ENCODE measurements at regions not wholly inside any gene's neighbourhood (a gene's known extent, or its start where the extent isn't known, plus 50 kb on each side); places are given as distances from the start of the nearest gene placed in this dataset.

- no peak for TF ChIP-seq CBX5 (IDR thresholded peaks at IDR 0.05; ENCODE audit: low read depth, low read length)
- TF ChIP-seq CTCF (IDR thresholded peaks at IDR 0.05; ENCODE audit: control extremely low read depth in 1 of 3, insufficient read depth in 1 of 3, low read depth in 1 of 3, low read length in 3 of 3) = no peak
- no peak for TF ChIP-seq JUND (IDR thresholded peaks at IDR 0.05; ENCODE audit: low read length)
- TF ChIP-seq ZNF274 (IDR thresholded peaks at IDR 0.05; ENCODE audit: borderline replicate concordance, extremely low read depth, low read length) = no peak
- no peak for TF ChIP-seq YY1 (IDR thresholded peaks at IDR 0.05; ENCODE audit: low read depth, low read length)
- TF ChIP-seq USF2 (IDR thresholded peaks at IDR 0.05; ENCODE audit: low read length) = no peak
- TF ChIP-seq TAF1 (IDR thresholded peaks at IDR 0.05; ENCODE audit: low read depth, low read length) = no peak
Observed at GRCh38 chr22:27602390-27602789, 199.2 kb downstream of the MN1 start.

Data from H1 (cell line).